Head of caudate nucleus (tissue), 42 donors: ENCODE measurements at regions not wholly inside any gene's neighbourhood (a gene's known extent, or its start where the extent isn't known, plus 50 kb on each side); places are given as distances from the start of the nearest gene placed in this dataset.
A peak's percentile ranks its signal among the peaks of the same experiment; 100 is the strongest.

ENCODE experiments used
- DNase-seq, 42 donors: peaks; one replicate each; pipeline versions ENCODE4 v3.0.0 to v3.0.0-alpha.2; 2020 to 2021; ENCODE audit warnings: mixed read lengths in 7 of 42
- intact Hi-C: fragments of 100-400 bp; cut with DNase I; formaldehyde crosslinking; loops from one replicate; pipeline ENCODE4 v1.15.0; 2022

DNA sequence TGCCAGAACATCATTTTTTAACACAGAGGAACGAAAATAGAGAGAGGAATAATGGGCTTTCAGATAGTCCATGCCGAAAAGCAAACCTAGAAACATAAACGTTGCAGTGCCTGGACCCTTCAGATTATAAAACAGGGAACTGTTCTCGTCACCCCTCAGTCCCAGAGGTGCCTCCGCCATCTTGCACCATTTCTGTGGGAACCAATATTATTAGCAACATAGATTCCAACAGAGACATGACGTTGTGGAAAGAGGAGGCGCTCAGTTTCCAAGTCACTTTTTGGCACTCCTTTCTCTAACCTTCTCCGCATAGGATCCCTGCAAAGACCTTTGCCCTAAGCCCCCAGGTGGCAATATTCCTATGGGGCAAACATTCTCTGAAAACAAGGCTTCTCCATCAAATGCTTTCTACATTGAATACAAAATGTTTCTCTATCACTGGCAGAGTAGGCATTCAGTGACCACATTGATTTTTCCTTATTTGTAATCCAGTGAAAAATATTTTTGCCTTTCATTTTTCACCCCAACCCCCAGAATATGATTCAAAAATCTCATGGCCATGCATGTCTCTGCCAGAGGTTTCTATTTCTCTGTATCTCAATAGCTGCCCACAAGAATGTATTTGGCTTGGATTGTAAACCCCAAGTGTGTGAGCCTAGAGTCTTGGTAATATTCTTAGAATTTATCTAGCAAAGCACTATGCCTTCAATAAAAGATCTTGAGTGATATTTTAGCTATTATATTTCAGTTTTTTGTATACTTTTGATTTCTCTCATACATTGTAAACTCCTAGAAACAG is 500.8 kb upstream of the WWC1 start:
- DNase-seq, result peak in 21 of 42 donors; percentile 9 to 58 (median 26)

DNA sequence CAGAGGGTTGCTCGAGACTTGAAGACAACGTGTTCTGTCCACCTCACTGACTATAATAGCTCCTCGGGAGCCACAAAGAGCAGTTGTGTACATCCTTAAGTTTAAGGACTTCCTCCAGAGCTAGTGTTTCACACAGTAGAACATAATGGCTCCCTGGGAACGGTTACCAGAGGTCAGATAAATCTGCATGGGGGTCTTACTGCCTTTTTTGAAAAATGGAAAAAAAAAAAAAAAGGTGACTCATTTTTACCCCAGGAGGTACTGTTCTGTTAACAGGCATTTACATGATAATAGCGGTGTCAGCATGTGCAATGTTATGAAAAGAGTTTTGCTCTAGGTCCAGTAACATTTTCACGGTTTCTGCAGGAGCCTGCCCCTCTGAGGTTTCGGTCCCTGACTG is 498.9 kb upstream of the WWC1 start:
- DNase-seq, result no peak
- intact Hi-C loops, result no loop called here

More for the DNA sequence above, 500.8 kb upstream of the WWC1 start:
- intact Hi-C loops, result no loop called here

DNA sequence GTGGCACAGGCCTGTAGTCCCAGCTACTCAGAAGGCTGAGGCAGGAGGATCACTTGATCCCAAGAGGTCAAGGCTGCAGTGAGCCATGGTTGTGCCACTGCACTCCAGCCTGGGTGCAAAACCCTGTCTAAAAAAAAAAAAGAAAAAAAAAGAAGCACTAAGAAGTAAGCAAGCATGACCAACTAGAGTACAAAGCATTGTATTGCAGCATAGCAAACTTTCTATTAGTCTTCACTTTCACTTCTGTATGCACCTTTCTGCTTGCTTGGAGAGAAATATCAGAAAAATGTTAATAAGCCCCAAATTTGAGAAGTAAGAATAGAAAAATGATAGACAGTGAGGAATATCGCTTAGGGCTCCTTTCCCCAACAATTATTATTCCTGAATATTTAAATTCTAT is 497.7 kb upstream of the WWC1 start:
- intact Hi-C loops, result no loop called here
- DNase-seq, result no peak

DNA sequence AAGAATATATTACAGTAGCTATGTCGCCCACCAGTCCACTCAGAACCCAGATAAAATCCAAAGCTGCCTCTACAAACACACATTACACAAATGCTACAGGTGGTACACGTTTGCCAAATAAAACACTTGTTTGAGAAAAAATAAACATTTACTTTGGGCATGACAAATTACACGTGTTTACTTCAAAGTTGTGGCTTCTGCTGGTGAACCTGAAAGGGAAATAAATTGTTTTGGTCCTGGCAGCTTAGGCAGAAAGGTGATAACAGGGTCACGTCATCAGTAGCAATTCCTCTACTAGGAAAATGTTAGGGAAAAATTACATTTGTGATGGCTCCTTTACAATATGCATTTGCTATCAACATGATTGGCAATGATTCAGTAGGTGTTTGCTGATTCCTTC is 497.3 kb upstream of the WWC1 start:
- intact Hi-C loops, result no loop called here
- no peak for DNase-seq

DNA sequence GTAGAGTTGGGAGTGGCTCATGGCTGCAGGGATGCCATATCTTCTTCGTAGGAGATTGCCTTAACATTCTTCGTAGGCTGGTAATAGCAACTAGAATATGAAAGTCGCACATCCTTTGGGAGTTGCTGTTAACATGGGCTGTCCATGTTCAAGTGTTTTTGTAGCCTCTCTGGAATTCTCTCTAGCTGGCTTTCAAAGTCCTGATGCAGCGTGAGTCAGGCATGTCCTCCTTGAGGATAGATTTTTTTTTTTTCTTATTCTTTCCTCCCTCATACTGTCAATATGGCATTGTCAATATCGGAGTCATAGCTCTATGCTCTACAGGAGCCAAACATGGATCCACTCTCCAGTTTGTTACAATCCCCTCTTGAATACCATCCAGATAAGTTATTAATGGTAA is 494.8 kb upstream of the WWC1 start:
- intact Hi-C loops, result no loop called here
- no peak for DNase-seq

DNA sequence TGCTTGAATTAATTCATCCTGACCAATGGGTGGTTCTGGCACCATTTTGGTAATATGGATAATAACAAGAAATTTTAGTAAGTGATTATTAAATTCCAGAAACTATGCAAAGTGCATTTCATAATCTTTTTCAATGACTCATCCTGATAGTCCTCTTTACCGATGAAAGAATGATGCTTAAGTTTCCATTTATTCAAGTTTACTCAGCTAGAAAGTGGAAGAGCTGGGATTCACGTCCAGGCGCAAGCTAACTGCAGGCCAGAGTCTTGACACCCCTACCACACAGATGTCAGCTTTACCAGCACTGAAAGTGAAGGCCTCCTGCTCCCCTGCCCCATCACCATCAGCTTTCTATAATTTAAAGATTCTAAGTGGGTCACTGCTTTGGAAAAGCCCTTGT is 493.5 kb upstream of the WWC1 start:
- DNase-seq, result no peak
- intact Hi-C loops, result no loop called here

DNA sequence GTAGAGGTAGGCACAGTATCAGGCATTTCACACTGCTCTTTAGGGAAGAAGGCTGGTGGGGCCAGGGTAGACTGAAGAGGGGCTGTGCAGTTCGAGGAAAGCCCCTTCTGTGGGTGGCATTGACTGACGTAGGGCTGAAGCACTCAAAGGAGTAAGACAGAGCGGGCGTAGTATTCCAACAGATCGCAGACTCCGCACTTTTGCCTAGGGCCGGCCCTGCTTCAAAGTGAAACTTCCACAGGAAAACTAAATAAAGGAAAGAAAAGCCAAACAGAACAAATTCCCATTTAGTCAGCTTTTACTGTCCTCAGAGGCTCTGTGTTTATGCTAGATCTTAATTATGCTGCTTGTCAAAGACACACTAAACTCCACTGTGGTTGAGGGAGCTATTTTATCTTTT is 493.0 kb upstream of the WWC1 start:
- intact Hi-C loops, result no loop called here
- DNase-seq, result no peak

DNA sequence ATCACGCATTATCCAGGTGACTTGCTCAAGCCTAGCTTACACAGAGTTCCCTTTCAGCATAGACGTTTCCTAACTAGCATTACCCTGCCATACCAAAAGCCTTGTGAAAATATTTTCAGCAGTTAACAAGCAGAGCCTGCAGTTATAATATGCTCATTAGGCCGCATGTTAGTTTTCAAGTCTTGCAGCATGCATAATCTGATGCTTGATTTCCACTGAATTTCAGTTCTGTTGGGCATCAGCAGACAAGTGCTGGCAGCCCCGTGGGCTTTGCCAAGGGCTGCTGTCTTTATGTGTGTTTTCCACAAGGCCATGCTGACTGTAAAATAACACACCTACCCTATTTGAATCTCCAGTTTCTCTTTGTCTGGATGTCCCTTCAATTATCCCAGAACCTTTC is 491.0 kb upstream of the WWC1 start:
- intact Hi-C loops, result no loop called here

DNA sequence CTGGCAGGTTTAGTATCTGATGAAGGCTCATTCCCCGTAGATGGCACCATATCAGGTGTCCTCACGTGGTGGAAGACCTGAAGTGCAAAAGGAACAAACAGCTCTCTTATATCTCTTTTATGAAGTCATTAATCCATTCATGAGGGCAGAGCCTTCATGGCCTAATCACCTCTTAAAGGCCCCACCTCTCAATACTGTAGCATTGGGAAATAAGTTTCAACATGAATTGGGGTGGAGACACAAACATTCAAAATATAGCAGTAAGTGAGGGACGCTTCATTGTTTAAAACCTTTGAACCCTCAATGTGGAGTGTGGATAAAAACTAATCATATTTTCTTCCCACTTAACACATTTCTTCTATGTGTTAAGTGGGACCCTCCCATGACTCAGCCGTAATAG is 489.4 kb upstream of the WWC1 start:
- DNase-seq, result no peak
- intact Hi-C loops, result no loop called here

More for the DNA sequence above, 491.0 kb upstream of the WWC1 start:
- no peak for DNase-seq

DNA sequence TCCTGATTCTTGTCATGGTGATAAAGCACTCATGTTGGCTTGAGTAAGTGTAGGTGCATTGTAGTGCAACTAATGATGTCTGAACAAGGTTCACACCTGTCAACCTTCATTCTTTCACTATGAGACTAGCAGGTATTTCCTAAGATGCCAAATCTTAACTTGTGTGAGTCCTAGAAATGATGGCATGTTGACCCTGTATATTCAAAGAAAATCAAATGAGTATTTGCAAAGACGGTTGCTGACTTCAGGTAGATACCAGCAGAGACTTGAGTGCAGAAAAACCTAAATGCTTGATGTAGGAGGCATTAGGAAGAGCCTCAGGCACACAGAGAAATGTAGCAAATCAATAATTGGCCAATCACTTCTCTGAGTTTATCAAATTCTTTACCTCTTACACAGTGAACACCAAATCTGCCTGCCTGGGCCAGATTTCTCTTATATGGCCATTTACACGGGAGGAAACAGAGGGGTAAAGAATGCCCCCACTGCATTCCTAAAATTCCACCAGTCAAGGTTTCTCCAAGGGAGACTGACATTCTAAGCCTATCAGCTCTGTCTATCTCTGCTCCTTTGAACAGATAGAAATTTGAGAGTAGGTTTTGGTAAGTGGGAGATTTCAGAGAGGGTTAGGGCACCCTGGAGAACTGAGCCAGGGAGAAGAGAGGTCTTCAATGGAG is 488.6 kb upstream of the WWC1 start:
- DNase-seq, result no peak
- intact Hi-C loops, result no loop called here

DNA sequence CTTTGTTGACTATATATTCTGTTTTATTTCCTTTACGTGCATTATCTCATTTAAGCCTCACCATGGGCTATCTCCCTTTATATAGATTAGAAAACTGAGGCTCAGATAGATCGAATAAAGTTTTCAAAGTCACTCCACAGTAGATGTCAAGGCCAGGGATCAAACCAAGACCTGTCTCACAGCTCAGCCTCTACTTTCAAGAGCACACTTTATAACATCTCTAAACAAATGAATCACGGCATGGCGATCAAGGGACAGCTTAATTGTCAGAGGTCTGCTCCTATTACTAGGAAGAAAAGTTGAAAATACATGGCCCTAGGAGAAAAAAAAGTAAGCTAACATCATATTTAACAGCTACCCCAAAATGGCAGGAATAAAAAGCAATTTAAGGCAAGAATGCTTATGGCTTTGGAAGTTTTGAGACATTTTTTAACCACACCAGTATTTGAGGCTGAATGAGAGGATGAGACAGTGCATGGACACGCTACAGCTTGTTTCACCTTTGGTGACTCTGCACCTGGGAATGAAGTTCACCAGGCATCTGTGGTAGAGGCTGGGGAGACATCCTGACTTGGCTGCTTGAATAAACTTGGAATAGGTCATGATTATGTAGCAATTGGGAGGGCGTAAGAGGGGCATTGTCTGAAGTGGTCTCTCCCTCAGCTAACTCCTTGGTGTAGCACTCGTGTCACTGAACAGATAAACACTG is 486.8 kb upstream of the WWC1 start:
- no peak for DNase-seq

DNA sequence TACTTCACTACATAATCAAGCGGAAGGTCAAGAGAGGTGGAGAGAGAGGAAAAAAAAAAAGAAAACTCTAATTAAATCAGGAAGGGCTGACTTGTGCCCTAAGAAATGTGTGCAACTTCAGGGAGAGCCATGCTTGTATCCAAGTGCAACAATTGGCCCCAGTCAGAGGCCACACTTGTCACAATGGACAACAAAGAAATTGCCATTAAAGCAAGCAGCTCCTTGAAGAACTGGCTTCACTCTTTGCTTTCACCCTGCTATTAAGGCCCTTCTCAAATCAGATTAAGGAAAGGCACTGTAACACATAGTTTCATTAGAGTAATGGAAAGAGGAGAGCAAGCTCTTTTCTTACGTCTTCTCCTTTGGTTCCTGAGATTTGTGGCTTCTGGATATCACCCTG is 480.9 kb upstream of the WWC1 start:
- intact Hi-C loops, result no loop called here
- DNase-seq, result no peak

More for the DNA sequence above, 486.8 kb upstream of the WWC1 start:
- intact Hi-C loops, result no loop called here

DNA sequence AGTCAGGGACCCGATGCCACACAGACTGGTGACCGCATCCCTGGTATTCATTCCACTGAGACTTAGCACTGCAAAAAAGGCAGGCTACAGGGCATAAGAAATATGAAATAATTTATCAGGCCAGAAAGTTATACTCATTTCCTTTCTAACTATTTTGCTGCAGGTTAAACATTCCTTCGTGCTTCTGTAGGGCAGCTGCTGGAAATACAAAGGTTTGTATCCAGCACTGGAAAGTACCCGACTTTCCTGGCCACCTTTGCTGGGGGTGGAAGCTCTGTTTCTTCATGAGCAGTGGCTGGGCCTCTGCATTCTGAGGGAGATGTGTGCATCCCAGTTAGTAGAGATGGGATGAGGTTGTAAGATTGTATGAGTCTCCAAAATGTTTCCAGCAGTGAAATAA is 478.6 kb upstream of the WWC1 start:
- intact Hi-C loops, result no loop called here
- DNase-seq, result no peak

DNA sequence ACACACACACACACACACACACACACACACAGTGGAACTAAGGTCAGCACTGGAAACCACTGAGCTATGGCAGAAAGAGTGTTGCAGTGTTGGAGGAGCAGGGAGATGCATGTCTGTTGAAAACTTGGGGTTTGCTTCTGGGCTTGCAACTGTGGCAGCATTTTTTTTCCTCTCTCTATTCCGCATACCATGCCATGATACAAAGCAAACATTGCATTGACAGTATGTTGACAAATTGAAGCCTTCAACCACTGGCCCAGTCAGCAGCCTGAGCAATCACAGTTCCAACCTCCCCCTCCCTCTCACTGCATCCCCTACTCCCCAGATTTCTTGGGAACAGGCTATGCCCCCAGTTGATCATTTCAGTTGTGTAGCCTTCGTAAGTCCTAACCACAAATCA is 478.1 kb upstream of the WWC1 start:
- intact Hi-C loops, result no loop called here
- DNase-seq, result no peak

DNA sequence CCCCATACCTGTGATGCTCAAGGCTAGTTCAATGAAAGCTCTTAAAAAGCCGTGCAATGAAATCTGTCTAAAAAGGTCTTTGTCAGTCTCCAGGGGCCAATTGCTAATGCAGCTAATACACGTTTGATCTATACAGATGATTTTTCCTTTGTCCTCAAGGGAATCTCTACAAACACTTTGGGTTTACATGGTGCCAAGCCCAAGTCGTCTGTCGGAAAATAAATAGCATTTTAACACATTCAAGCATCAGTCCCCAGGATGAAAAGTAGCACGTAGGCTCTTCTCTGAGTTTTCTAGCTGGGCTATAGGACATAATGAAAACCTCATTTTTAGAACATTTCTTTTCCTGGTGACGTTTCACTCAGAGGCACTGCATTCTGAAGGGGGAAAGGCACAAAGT is 477.4 kb upstream of the WWC1 start:
- intact Hi-C loops, result no loop called here
- no peak for DNase-seq

DNA sequence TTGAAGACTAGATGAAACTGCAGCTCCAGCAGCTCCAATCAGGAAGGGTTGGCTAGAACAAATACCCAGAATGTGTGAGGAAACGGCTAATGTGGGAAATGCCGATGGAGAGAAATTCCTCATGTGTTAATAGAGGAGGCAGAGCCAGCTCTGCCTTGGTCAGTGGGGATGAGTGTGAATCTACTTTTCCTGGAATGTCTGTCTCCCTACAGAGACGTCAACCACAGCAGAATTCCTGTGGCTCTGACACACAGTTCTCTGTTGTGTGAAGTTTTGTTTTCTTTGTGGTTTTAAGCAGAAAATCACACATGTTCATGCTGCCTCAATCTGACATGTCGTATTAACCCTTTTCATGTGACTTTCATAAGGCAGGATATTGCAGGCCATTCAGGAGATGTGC is 476.6 kb upstream of the WWC1 start:
- DNase-seq, result no peak
- intact Hi-C loops, result no loop called here

DNA sequence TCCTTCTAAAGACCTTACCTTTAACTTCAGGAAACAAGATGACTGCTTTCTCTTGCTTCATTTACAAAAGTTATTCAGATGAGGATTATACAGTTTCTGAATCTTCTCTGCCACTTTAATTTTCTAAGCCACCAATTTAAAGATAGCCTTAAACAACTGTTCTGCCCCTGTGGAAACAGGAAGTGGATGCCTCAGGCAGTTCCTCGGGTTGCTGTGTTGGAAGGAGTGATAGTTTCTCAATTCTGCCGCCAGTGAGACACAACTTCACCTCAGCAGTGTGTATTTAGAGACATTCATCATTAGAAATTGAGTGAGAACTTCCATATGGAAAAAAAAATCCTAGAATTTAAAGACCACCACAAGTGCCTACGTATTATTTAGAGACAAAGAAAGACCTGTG is 475.1 kb upstream of the WWC1 start:
- intact Hi-C loops, result no loop called here
- DNase-seq, result no peak

DNA sequence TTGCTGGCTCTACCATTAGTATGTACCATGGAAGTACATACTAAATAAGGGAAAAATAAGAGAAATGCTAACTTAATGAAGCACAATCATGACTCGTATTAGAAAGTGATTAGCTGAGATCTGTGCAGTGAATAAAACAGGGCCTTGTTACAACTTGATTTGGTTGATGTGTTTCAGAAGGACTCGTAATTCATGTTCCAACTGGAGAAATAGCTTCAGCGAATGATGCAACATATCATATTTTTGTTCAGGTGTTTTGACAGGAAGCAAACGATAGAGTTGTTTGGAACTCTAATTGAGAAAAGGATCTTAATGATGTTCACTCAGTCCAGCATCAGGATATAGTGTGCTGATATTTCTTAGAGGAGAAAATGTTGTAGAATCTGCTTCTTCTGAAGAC is 474.6 kb upstream of the WWC1 start:
- intact Hi-C loops, result no loop called here
- no peak for DNase-seq

DNA sequence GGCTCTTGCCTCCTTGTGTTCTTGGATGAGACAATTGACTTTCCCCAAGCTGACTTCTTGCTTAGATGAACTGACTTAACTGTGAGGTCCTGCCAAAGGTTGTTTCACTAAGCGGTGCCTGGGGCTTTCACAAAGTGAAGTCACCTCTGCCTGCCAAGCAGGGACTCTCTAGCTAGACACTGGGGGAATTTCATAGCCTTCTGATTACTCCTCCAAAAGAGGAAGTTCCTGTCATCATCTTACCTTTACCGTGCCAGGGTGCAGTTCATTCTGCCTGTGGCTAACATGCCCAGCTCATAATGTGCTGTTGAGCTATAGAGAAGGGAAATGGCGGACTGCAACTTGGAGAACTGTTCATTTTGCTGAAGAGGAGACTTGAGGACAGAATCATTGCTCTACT is 472.0 kb upstream of the WWC1 start:
- intact Hi-C loops, result no loop called here

More for the DNA sequence above, 472.0 kb upstream of the WWC1 start:
- DNase-seq, result no peak
